HG03060 (cell line): ENCODE measurements at regions not wholly inside any gene's neighbourhood (a gene's known extent, or its start where the extent isn't known, plus 50 kb on each side); places are given as distances from the start of the nearest gene placed in this dataset.
"Not testable (repeated sequence)": the region's sequence is repeated elsewhere in the genome, so short reads cannot be mapped to it uniquely, and the experiment has no call there.

ENCODE experiments used
- ATAC-seq: cut with Tn5 transposase; IDR thresholded peaks from one replicate; pipeline ENCODE4 v1.9.1; 2021; ENCODE audit warnings: low read depth, moderate number of reproducible peaks; ENCODE audit not compliant: unreplicated experiment

GRCh38 chr1:120282744-120283464 lies 106.6 kb upstream of the SEC22B start:
- ATAC-seq: not testable (repeated sequence)

GRCh38 chr1:120278259-120278610 lies 101.9 kb upstream of the SEC22B start:
- not testable (repeated sequence) for ATAC-seq

- not testable (repeated sequence) for ATAC-seq
Measured at GRCh38 chr1:120277428-120278258, 101.3 kb upstream of the SEC22B start.

DNA sequence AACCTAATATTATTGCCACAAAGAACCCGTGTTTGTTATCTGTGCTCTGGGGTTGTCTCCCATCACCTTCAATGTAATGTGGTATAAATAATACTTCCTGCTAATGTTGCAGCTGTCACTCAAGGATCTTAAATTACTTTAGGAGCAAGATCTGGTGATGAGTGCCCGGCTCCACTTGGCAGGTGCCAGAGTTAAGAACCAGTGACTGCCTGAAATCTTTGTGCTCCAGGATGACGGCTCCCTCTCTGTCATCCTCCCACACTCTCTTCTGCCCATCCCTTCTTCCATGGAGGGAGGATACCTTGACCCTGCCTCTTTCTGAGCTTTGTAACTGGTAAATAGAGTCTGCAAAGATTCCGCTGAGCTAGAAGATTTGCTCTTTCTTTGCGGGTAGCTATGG lies 100.4 kb upstream of the SEC22B start:
- not testable (repeated sequence) for ATAC-seq

DNA sequence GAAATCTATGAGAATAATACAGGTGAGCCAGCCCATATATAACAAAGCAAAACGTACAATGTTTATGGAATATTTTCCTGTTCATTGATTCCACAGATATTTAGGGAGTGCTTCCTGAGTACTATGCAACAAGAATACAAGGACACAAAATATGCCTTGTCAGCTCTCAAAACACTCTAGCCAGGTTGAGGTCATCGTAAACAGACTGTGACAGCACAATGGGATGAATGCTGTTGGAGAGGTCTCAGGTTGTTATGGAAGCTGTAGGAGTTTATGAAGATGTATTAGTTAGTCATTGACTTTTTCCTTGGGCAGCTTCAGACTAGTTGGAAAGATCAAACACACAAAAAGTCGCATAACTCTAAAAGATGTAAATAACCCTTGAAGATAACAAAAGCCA lies 98.1 kb upstream of the SEC22B start:
- not testable (repeated sequence) for ATAC-seq

GRCh38 chr1:120273363-120273762 lies 97.0 kb upstream of the SEC22B start:
- not testable (repeated sequence) for ATAC-seq

DNA sequence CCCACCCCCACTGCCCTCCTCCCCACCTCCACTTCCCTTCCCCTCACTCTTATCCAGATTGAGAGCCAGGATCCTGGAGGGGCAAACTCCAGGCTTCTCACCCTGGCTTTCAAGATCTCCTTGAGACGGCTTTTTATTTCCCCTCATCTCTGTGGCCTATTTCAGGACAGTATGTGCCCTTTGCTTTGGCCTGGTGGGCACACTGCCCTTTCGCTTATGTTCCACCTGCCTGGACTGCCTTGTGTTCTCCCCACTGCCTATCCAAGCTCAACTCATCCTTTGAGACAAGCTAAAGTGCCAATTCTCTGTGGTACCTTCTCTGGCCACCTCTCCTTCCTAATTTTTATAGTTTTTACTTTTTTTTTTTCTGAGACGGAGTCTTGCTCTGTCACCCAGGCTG lies 95.9 kb upstream of the SEC22B start:
- ATAC-seq: not testable (repeated sequence)

DNA sequence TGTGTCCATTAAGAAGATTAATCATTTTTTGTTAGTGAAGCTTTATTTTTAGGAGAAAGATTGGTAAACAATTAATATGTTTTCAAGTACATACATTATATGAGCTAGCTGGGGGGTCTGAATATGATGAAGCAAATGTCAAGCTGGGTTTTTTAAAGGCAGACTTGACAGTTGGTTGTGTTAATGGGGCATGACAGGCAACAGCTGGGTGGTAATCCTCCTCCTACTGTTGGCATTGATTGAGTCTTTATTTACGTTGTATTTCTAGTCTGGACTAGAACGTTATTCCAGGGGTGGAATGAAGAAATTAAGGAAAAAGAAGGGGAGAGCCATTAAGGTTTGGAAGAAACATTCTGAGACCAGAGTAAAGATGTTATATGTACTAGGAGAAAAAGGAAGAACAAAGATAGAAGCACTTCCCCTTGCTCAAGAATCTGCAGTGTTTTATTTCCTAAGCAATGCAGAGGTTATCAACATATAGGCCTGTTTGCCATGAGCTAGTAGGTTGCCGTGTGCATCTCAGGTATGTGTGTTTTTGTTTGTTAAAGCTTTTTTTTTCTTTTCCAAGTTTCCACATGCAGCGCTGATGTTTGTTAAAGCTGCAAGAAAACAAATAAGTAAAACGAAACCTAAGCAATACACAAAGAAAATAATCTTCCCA lies 95.4 kb upstream of the SEC22B start:
- not testable (repeated sequence) for ATAC-seq

DNA sequence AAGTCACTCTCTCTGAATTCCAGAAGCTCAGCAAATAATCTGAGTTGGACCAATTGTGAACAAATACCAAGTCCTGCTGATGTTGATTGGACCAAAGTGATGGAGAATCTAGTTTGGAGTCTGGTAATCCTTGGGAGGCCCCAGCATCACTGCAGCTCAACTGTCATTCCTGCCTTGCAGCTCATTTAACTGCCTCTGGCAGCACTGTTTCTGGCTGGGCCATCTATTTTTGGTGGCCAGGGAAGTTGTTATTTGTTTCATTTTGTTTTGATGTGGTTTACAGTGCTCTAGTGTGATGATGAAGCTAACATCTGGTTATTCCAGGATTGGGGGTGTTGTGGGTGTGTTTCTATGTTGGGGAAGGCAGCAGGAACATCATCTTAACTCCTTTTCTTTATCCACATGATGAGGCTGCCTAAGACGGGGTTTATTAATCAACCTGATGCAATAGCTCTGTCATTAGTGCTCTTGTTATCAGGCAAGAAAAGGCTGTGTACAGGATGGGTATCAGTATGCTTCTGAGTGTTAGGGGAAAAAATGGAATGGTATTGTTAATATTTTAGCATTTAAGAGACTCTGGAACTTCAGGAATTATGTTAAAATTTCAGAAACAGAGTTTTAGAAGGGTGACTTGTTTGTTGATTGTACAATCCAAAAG lies 91.7 kb upstream of the SEC22B start:
- ATAC-seq: not testable (repeated sequence)

DNA sequence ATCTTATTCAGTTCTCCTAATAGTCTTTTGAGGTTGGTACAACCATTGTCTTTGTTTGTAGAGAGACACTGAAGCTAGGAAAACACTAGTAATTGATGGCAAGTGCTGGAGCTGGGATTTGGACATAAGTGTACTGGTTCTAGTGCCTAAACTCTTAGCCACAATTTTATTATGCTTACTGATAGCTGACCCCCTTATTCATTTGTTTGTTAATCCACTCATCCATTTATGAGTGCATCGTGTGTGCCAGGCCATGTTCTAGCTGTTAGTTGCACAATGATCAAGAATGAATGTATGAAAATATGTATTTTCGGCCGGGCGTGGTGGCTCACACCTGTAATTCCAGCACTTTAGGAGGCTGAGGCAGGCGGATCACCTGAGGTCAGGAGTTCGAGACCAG lies 88.2 kb upstream of the SEC22B start:
- not testable (repeated sequence) for ATAC-seq

DNA sequence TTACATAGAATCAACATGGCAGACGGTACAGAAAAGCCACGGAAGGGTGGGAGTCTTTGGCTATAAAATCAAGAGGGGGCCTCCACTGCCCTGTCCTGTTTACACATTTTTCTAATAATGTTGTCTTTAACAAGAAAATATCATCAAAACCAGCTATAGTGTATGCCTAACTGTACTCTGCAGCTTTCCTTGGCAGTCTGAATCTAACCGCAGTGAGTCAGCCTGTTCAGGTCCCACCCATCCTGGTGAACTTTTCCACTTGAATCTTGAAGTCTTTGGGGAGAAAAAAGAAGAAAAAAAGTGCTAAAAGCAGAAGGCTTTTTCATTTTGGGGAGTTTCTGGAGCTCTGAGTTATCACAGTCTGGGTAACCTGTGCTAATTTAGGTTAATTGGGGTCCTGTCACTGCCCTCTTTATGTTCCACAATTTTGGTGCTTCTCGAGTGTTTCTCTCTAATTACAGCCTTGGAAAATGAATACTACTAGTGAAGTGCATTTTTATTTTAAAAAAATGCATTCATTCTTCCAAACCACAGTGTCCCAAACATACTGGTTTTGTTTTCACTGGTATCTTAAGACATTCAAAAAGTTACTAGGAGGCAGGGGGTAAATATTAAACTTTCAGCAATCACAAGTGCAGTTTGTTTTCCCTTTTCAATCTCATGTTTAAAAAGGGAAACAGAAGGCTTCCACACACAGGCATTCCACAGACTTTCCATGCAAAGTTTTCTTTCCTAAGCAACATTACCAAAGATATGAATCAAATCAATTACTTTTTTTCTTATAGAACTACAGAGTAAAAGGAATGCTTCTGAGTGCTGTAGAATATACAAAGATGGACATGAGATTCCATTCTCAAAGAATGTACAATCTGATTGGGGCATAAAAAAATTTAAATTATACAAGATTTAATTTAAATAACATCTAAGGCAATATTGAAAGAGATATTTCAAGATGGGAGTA lies 86.8 kb upstream of the SEC22B start:
- ATAC-seq: not testable (repeated sequence)

DNA sequence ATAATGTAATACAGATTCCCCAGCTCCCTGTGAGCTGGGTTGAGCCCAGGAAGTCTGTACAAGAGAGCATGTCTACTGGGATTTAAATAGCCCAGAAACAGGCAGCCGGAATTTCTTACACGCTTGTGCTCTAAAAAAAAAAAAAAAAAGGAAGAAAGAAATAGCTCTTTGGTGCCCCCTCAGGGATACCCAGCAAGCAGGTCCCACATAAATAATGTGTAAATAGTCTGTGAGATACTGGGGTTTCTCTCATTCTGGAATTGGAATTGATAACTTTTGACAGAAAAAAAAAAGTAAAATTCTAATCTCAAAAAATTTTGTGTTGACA lies 81.4 kb upstream of the SEC22B start:
- not testable (repeated sequence) for ATAC-seq

DNA sequence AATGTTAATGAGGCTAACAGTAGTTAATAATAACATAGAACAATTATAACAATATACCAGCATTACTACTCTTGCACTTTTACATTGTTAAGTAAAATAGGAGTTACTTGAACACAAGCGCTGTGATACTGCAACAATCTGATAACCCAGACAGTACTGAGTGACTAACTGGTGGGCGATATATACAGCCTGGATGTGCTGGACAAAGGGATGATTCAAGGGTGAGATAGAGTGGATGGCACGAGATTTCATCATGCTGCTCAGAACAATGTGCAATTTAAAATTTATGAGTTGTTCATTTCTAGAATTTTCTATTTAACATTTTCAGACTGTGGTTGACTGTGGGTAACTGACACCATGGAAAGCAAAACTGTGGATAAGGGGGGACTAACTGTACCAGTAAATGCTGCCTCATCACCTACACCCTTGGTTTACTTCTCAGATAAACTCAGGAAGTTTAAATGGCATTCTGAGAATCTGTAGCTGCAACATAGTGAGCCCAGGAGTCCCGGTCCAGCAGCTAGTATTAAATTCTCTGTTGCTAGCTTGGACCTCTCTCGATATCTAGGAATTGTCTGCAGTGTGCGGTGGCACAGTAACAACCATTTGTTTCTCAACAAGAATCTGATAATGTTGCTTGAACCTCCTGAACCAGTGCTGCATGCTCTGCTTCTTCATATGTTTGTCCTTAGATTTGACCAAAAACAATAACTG lies 80.9 kb upstream of the SEC22B start:
- ATAC-seq: not testable (repeated sequence)

GRCh38 chr1:120250756-120251155 lies 74.4 kb upstream of the SEC22B start:
- not testable (repeated sequence) for ATAC-seq

GRCh38 chr1:120248726-120249427 lies 72.6 kb upstream of the SEC22B start:
- ATAC-seq: not testable (repeated sequence)

DNA sequence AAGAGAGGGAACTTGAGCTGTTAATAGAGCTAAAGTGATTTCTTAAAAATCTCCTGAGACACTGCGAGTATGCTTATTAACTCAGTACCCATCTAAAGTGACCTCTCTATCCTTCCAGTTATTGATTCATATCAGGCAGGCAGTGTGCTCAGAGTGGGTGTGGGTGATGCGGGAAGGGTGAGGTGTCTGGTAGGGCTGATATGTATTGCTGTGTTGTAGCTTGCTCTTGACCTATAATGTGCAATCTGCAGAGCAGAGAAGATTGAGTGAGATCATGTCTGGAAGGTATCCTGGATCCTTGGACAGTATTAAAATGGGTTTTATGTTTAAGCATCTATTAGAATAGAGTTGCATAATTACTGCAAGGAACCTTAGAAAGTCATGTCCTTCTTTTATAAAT lies 71.9 kb upstream of the SEC22B start:
- ATAC-seq: not testable (repeated sequence)

- ATAC-seq: not testable (repeated sequence)
Measured at GRCh38 chr1:120243867-120244266, 67.5 kb upstream of the SEC22B start.

GRCh38 chr1:120242582-120242981 lies 66.3 kb upstream of the SEC22B start:
- not testable (repeated sequence) for ATAC-seq
